Activated CD4-positive, alpha-beta T cell treated with anti-CD3 and anti-CD28 coated beads for 48 hours (primary cell): ENCODE measurements at regions not wholly inside any gene's neighbourhood (a gene's known extent, or its start where the extent isn't known, plus 50 kb on each side); places are given as distances from the start of the nearest gene placed in this dataset.
"Not testable (repeated sequence)": the region's sequence is repeated elsewhere in the genome, so short reads cannot be mapped to it uniquely, and the experiment has no call there.

Experiments used
- DNase-seq: peaks from one replicate; pipeline ENCODE4 v3.0.0-alpha.2; 2020

DNA sequence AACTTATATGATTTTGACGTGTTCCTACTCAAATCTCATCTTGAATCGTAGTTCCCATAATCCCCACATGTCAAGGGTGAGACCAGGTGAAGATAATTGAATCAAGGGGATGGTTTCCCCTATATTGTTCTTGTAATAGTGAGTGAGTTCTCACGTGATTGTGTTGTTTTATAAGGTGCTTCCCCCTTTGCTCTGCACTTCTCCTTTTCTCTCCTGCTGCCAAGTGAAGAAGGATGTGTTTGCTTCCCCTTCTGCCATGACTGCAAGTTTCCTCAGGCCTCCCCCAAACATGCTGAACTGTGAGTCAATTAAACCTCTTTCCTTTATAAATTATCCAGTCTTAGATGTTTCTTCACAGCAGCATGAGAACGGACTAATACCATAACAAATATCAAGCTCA is 83.2 kb downstream of the MANEA start:
- DNase-seq = no peak

DNA sequence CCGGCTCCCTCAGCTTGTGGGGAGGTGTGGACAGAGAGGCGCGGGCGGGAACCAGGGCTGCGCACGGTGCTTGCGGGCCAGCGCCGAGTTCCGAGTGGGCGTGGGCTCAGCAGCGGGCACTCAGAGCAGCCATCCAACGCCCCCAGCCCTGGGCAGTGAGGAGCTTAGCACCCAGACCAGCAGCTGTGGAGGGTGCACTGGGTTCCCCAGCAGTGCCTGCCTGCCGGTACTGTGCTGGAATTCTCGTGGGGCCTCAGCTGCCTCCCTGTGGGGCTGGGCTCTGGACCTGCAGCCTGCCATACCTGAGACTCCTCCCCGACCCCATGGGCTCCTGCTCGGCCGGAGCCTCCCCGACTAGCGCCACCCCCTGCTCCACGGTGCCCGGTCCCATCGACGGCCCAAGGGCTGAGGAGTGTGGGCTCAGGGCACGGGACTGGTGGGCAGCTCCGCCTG is 92.7 kb downstream of the MANEA start:
- no peak for DNase-seq

DNA sequence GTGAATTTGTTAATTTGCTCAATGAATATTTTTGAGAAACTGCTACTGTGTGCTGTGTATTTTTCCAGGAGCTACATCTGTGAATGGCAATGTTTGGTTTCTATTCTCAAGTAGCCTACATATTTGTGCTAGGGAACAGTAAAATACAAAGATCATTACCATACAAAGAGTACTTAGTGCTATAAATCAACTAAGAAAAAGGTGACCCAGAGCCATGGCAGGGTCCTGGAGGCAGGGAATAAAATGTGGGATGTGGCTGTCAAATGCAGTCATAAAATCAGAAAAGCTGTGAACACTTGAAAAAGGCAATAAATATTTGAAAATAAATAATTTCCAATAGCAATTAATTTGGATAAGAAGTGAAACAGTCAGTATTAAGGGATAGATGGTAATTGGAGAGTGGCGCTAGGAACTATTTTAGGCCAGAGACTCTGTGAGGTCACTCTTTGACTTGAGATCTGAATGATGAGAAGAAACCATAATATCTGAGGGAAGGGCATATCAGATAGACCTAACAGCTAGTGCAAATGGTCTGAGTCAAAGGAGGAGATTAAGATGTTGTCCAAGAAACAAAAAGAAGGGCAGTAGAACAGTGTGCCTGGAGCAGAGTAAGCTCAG is 98.8 kb downstream of the MANEA start:
- no peak for DNase-seq

DNA sequence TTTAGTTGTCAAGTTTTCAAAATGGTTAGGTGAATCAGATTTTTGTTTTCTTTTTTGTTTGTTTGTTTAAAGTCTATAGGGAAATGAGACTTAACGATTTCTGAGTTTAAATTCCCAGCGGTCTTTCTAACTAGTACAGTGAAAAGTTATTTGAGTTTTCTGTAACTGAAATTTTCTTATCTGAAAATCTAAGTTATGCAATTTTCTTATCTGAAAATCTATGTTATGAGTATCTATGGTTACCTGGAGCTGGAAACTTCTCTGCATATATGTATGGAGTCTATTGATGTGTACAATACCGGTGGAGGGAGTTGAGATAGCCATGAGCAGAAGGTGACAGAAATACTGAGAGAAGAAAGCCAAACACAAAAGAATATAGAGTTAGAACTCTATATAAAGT is 102.6 kb downstream of the MANEA start:
- DNase-seq = no peak

DNA sequence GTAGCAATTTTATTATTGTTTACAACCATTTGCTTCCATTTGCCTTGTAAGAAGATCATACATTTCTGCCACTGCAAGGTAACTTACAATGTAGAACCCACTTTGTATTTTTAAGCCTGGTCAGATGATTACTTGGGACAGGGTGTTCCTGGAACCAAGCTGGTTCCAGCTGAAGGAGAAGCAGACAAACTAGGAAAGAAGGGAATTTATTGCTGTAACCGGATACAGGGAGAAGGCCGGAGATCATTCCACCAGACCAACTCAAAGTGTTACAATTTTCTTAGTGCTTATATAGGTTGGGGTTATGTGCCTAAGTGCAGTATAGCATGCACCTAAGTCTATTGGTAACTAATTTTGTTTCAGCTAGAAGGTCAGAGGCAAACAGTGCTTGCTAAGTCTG is 104.4 kb downstream of the MANEA start:
- DNase-seq = no peak

DNA sequence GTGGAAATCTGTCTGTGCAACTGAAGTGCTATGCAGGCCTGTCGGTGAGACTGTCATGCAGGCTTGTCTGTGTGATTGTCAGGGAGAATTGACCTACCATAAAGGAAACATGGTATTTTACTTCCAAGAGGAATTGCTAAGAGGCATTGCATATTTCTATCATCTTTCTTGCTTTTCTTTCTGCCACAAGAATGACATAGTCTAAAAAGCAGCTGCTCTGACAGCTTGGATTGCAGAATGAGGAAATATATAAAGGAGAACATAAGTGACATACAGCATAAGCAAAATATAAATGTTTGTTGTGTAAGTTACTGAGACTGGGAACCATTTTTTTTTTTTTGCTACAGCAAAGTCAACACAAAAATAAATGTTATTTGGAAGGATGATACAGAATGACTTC is 105.1 kb downstream of the MANEA start:
- DNase-seq = no peak

DNA sequence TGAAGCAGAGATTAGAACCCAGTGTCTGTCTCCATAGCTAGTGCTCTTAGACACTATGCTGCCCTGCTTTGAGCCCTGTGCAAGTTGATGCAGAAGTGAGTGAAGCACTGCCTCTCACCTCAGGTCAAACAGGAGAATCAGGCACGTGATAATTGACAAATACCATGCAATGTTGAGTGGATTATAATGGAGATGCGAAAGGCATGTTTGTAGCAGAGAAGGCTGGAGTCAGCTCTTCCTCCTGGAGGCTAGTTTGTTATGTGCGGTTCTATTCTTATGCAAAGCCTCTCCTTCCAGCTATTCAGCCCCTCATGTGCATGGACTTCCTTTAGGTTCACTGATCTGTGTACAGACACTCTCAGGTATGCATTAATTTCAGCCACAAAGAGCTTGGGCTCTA is 108.5 kb downstream of the MANEA start:
- DNase-seq = no peak

DNA sequence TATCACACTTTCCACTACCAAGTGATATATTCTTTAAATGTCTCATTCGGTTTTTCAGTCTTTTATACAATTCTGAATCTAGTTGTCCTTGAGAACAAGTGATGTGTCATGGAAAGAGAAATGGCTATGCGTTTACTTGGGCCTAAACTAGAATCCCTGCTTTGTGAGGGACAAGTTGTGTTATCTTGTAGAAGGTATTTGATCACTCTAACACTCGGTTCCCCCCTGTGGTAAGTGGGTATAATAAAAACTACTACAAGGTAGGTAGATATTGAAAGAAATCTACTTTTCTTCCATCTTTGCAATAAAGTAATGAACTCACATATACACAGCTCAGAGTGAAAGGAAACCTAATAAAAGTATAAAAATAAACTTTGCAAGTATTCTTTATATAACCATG is 108.9 kb downstream of the MANEA start:
- no peak for DNase-seq

DNA sequence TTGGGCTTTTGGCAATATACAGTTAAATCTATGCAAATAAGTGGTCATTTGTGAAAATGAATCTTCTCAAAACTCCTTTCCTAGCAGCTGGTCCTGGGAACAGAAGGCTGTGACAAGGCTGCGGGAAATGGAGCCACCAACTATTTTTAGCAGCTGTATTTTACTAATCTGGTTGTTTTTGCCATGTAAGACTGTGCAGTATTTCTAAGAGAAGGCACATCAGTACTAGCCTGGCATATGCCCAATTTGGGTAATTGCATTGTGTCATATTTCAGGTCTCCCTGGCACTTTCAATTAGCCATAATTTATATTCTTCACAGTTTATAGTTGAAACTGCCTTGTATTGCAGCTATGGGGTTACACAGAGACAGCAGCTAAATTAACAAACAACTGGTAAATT is 109.6 kb downstream of the MANEA start:
- no peak for DNase-seq

DNA sequence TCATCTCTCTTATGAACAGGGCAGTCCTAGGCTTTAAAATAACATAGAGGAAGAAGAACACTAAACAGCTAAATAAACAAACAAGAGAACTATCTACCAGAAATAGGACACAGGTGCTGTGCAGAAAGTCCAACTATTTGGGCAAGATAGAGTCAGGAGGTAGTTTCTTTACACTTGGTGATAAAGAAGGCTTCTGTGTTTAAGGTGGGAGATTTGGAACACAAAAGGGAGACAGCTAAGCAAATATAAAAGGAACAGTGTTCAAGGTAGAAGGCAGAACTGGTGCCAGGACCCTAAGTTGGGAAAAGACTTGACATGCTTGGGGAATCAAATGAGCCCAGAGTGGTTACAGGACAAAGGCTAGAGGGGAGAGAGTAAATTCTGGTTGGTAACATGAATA is 110.5 kb downstream of the MANEA start:
- no peak for DNase-seq

DNA sequence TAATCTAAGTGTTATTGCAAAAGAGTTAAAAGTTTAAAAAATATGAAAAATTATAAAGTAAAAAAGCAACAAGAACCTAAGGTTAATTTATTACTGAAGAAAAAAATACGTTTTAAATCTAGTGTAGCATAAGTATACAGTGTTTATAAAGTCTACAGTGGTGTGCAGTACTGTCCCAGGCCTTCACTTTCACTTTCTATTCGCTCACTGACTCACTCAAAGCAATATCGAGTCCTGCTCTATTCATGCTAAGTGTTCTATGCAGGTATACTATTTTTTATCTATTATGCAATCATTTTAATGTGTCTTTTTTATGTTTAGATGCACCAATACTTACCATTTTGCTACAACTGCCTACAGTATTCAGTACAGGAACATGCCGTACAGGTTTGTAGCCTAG is 113.0 kb downstream of the MANEA start:
- DNase-seq = no peak

DNA sequence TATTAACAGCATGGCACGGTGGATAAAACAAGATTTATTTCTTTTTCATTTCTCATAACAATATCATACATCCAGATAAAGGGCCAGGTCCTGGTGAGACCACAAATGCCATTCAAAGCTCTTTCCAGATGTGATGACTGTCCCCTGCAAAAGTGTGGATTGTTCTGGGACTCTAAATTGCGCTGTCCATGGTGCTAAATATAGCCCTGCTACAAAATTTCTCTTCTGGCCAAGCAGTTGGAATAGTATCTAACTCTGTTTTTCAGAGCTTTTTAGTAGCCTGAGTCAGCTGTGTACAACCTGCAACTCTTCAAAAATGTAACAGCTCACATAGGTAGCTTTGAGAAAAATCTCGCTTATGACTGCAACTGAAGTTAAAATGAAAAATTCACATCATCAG is 115.8 kb downstream of the MANEA start:
- DNase-seq = no peak

DNA sequence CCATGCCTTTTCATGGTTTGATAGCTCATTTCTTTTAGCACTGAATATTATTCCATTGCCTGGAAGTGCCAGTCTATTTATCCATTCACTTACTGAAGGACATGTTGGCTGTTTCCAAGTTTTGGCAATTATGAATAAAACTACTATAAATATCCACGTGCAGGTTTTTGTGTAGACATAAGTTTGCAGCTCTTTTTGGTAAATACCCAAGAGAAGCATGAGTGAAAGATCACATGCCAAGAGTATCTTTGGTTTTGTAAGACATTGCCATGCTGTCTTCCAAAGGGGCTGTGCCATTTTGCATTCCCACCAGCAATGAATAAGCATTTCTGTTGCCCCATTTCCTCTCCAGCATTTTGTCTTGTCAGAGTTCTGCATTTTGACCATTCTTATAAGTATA is 120.9 kb downstream of the MANEA start:
- DNase-seq = no peak

DNA sequence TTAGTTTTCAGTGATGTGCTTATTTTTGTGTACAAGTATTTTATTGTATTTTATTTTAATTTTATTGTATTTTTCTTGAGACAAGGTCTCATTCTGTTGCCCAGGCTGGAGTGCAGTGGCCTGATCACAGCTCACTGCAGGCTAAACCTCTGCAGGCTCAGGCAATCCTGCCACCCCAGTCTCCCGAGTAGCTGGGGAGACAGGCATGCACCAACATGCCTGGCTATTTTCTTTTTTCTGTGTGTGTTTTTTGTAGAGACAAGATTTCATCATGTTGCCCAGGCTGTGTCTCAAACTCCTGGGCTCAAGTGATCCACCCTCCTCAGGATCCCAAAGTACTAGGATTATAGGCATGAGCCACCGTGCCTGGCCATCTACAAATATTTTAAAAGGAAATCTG is 146.3 kb downstream of the MANEA start:
- DNase-seq = no peak

DNA sequence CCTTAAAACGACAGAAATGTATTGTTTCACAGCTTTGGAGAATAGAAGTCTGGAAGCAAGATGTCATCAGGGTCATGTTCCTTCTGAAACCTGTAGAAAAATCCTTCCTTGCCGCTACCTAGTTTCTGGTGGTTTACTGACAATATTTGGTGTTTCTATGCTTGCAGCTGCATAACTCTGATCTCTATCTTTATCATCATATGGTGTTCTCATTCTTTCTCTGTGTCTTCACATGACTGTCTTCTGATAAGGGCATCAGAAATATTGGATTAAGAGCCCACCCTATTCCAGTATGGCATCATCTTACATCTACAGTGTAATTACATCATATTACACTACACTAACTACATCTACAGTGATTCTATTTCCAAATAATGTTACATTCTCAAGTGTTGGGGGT is 148.0 kb downstream of the MANEA start:
- DNase-seq = no peak

DNA sequence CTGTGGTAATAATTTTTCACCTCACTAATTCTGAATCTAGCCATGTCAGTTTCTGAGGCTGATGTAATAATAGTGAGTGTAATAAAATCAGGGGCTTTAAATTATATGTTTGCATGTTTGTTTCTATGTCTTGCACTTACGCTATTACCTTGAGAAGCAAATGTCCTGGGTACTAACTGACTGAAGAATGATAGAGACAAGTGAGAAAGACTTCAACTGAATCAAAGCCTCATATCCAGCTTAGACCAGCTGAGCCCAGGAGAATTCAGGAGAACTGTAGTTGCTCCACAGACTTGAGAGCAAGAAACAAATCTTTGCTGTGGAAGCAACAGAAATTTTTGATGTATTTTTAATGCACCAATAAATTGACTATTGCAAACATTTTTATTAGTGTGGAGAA is 162.8 kb downstream of the MANEA start:
- no peak for DNase-seq

DNA sequence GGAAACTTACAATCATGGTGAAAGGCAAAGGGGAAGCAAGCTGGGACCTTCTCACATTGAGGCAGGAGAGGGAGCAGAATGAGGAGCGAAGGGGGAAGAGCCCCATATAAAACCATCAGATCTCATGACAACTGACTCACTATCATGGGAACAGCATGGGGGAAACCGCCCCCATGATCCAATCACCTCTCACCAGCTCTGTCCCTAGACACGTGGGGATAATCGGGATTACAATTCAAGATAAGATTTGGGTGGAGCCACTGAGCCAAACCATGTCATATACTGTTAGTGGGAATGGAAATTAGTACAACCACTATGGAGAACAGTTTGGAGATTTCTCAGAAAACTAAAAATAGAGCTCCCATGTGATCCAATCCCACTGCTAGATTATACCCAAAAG is 163.7 kb downstream of the MANEA start:
- DNase-seq = no peak

DNA sequence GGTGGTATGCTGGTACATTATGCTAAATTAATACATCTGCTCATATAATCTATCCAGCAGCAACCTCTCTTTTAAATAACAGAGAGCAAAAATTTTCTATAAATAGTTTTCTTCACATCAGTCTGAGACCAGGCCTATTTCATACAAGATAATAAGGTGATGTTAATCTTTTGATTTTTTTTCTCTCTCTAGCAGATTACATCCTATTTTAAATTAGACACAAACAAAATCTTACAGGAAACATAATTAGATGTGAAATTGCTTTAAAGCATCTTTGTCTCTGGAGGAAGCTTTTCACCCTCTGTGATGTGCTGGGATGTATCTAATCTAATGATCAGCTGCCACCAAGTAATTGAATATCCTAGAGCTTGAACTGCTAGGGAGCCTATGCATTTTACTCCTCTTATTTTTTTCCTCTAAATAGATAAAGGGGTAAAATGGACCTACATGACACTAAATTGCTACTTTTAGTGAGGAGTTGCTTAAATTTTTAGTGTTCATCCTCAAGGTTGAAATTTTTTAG is 165.5 kb downstream of the MANEA start:
- DNase-seq = no peak

DNA sequence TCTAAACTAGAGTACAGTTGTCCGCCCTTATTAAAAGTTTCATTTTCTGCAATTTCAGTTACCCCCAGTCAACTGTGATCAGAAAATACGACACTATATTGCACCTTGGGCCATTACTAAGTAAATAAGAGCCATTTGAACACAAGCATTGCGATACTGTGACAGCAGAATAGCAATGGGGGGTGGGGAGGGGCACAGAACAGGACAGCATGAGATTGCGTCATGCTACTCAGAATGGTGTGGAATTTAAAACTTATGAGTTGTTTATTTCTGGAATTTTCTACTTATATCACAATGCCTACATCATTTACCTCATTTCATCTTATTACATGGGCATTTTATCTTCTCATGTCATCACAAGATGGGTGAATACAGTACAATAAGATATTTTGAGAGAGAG is 166.3 kb downstream of the MANEA start:
- no peak for DNase-seq

DNA sequence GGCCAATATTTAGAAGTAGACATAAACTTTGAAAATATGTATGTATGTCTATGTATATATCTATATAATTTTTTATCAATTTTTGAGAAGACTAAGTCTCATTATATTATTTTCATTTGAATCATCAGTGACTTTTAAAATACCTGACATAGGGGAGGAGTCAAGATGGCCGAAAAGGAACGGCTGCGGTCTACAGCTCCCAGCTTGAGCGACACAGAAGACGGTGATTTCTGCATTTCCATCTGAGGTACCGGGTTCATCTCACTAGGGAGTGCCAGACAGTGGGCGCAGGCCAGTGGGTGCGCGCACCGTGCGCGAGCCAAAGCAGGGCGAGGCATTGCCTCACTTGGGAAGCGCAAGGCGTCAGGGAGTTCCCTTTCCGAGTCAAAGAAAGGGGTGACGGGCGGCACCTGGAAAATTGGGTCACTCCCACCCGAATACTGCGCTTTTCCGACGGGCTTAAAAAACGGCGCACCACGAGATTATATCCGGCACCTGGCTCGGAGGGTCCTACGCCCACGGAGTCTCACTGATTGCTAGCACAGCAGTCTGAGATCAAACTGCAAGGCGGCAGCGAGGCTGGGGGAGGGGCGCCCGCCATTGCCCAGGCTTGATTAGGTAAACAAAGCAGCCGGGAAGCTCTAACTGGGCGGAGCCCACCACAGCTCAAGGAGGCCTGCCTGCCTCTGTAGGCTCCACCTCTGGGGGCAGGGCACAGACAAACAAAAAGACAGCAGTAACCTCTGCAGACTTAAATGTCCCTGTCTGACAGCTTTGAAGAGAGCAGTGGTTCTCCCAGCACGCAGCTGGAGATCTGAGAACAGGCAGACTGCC is 181.1 kb downstream of the MANEA start:
- not testable (repeated sequence) for DNase-seq

DNA sequence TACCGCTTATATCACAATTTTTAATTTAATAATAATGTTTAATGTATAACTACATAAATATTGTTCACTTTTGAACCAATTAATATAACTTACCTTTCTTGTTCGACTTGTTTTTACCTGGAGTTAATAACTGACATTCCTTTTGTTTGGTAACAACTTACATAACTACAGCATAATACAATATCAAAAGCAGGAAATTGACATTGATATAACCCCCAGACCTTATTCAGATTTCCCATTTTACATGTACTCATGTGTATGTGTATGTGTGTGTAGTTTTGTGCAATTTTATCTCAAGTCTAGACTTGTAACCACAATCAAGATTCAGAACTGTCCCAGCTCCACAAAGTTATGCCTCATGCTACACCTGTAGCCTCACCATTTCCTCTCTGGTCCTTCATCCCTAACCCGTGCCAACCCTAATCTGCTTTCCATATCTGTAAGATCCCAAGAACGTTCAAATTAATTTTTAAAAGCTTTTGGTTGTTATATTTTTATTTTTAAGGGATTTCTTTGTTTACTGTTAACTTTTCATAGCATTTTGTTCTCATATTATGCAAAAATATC is 190.6 kb downstream of the MANEA start:
- DNase-seq = no peak

DNA sequence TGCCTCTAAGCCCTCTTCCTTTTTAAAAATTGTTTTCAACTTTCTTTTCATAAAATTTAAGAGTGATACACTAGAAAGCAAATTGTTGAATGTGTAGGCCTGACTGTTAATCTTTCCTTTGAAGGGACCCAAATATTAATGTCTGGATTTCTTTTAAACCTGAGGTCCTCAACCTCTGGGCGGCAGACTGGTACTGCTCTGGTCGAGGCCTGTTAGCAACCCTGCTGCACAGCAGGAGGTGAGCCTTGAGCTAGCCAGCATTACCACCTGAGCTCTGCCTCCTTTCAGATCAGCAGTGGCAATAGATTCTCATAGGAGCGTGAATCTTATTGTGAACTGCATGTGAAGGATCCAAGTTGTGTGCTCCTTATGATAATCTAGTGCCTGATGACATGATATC is 191.2 kb downstream of the MANEA start:
- DNase-seq = no peak

DNA sequence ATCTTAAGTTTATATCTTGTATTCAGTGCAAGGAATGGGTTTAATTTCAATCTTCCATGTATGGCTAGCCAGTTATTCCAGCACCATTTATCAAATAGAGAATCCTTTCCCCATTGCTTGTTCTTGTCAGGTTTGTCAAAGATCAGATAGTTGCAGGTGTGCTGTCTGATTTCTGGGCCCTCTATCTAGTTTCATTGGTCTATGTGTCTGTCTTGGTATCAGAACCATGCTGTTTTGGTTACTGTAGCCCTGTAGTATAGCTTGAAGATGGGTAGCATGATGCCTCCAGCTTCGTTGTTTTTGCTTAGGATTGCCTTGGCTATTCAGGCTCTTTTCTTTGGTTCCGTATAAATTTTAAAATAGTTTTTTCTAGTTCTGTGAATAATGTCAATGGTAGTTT is 200.0 kb downstream of the MANEA start:
- no peak for DNase-seq

DNA sequence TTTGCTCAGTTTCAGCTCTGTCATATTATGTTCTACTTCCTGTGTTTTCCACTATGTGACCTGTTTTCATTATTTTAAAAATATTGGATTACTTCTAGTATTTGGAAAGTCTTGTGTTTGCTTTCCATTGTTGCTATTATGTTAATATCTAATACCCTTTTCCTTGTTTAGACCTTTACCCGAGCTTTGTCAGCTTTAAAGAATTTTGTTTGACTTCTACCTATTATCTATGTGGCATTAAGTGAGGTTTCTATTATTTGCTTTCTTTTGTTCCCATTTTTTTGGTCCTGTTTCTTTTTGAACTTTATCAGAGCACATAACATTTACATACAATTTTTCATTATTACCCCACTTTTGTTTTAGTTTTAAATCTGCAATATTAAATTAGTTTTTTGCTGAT is 202.7 kb downstream of the MANEA start:
- no peak for DNase-seq
